22Rv1 (cell line): ENCODE measurements at regions not wholly inside any gene's neighbourhood (a gene's known extent, or its start where the extent isn't known, plus 50 kb on each side); places are given as distances from the start of the nearest gene placed in this dataset.

ENCODE experiments used
- H3K27ac ChIP-seq: fragments of 450-650 bp; 2 replicates; pipeline ENCODE4 v1.5.1; 2017
- CTCF ChIP-seq: fragments of 450-650 bp; IDR thresholded peaks from 2 replicates; pipeline ENCODE4 v1.5.1; 2017; ENCODE audit warnings: mild to moderate bottlenecking
- ZFX ChIP-seq: fragments of 450-650 bp; IDR thresholded peaks from 2 replicates; pipeline ENCODE4 v1.6.1; 2017; ENCODE audit warnings: antibody characterized with exemption, borderline replicate concordance

- TF ChIP-seq CTCF (no peak), ZFX (no peak)
- no peak overlapping the region for H3K27ac ChIP-seq
These were observed 65.5 kb upstream of the PALMD start for GRCh38 chr1:99580451-99580850.

- no peak for TF ChIP-seq CTCF
- no peak overlapping the region for H3K27ac ChIP-seq
These were observed 58.9 kb upstream of the PALMD start for GRCh38 chr1:99587008-99587407.

- no peak overlapping the region for H3K27ac ChIP-seq
- TF ChIP-seq CTCF (no peak), ZFX (no peak)
These were observed 56.7 kb upstream of the PALMD start for GRCh38 chr1:99589186-99589636.

- no peak overlapping the region for H3K27ac ChIP-seq
- TF ChIP-seq ZFX: no peak
These were observed 55.2 kb upstream of the PALMD start for GRCh38 chr1:99590578-99591209.

GRCh38 chr1:99591886-99592285 lies 54.0 kb upstream of the PALMD start:
- no peak overlapping the region for H3K27ac ChIP-seq
- TF ChIP-seq ZFX (no peak), CTCF (no peak)

GRCh38 chr1:99594205-99594604 lies 51.7 kb upstream of the PALMD start:
- H3K27ac ChIP-seq: no peak overlapping the region
- TF ChIP-seq CTCF (no peak), ZFX (no peak)

- no peak overlapping the region for H3K27ac ChIP-seq
- no peak for TF ChIP-seq ZFX
- TF ChIP-seq CTCF: no peak
These were observed 50.9 kb upstream of the PALMD start for GRCh38 chr1:99595041-99595440.

GRCh38 chr1:99595441-99595840 lies 50.5 kb upstream of the PALMD start:
- H3K27ac ChIP-seq: no peak overlapping the region
- TF ChIP-seq ZFX (no peak), CTCF (no peak)
